ENCODE measurements at regions not wholly inside any gene's neighbourhood (a gene's known extent, or its start where the extent isn't known, plus 50 kb on each side); places are given as distances from the start of the nearest gene placed in this dataset.
A peak's percentile ranks its signal among the peaks of the same experiment; 100 is the strongest.

- Histone ChIP-seq H3K27ac (no peak overlapping the region), H3K79me2 (ENCODE audit: insufficient read depth, low read depth) (no peaks in the 10 kb centered on the region), H3K4me2 (no peak overlapping the region), H3K27me3 (ENCODE audit: insufficient read depth, low read depth) (no peaks in the 10 kb centered on the region), H3K36me3 (ENCODE audit: insufficient read depth) (no peaks in the 10 kb centered on the region), H3K4me3 (IDR thresholded peaks at IDR 0.05; ENCODE audit: insufficient read depth, low read depth, low read length) (no peak overlapping the region), H2AFZ (ENCODE audit: low read depth) (no peak overlapping the region), H3K4me1 (ENCODE audit: low read depth, poor library complexity, severe bottlenecking) (no peaks in the 10 kb centered on the region), H4K20me1 (ENCODE audit: insufficient read depth) (no peaks in the 10 kb centered on the region), H3K9ac (no peak overlapping the region)
- TF ChIP-seq, protein P1, sequence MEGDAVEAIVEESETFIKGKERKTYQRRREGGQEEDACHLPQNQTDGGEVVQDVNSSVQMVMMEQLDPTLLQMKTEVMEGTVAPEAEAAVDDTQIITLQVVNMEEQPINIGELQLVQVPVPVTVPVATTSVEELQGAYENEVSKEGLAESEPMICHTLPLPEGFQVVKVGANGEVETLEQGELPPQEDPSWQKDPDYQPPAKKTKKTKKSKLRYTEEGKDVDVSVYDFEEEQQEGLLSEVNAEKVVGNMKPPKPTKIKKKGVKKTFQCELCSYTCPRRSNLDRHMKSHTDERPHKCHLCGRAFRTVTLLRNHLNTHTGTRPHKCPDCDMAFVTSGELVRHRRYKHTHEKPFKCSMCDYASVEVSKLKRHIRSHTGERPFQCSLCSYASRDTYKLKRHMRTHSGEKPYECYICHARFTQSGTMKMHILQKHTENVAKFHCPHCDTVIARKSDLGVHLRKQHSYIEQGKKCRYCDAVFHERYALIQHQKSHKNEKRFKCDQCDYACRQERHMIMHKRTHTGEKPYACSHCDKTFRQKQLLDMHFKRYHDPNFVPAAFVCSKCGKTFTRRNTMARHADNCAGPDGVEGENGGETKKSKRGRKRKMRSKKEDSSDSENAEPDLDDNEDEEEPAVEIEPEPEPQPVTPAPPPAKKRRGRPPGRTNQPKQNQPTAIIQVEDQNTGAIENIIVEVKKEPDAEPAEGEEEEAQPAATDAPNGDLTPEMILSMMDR (conservative IDR thresholded peaks at IDR 0.05; ENCODE audit: low read depth, low read length): no peak; the same call in 1 of the 2 replicates
Observed at GRCh38 chr9:96071815-96072124, 196.3 kb downstream of the ERCC6L2 start.

- Histone ChIP-seq H3K27me3 (ENCODE audit: insufficient read depth, low read depth) (no peaks in the 10 kb centered on the region), H2AFZ (ENCODE audit: low read depth) (no peak overlapping the region), H3K79me2 (ENCODE audit: insufficient read depth, low read depth) (no peaks in the 10 kb centered on the region), H4K20me1 (ENCODE audit: insufficient read depth) (no peaks in the 10 kb centered on the region), H3K9ac (no peak overlapping the region), H3K27ac (no peak overlapping the region), H3K36me3 (ENCODE audit: insufficient read depth) (no peaks in the 10 kb centered on the region), H3K4me1 (ENCODE audit: low read depth, poor library complexity, severe bottlenecking) (no peaks in the 10 kb centered on the region), H3K4me3 (IDR thresholded peaks at IDR 0.05; ENCODE audit: insufficient read depth, low read depth, low read length) (no peak overlapping the region), H3K4me2 (no peak overlapping the region)
- TF ChIP-seq, protein P1 (conservative IDR thresholded peaks at IDR 0.05; ENCODE audit: low read depth, low read length): 0 out of 2 replicates have a peak, but pooled peaks have one; percentile 46
Observed at GRCh38 chr9:96071076-96071814, 195.8 kb downstream of the ERCC6L2 start.

DNA sequence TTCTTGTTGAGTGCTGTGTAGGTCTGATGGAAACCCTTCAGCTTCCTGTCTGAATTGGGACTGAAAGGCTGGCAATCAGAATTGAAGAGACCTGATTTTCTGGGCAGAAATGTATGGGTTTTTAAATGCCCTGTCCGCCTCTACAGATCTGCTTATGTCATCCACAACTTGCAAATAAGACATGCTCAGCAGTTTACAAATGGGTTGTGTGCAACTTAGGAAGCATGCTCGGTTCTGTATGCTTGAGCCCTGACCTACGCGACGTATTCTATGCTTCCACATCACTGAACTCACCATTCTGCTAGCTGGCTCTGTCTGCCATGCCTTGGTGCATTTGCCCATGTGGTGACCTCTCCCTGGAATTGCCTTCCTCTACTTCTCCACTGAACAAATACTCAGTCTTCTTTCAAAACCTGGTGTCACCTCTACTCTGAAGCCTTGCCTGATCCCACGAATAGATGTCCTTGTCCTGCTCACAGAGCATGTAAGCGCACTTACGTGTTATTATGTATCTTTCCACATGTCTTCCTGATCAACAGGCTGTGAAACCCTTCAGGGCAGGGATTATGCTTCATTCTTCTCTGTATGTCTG, 194.2 kb downstream of the ERCC6L2 start:
- TF ChIP-seq, protein P1 (conservative IDR thresholded peaks at IDR 0.05; ENCODE audit: low read depth, low read length): no peak

GRCh38 chr9:96068511-96068910, 193.0 kb downstream of the ERCC6L2 start:
- no peaks in the 10 kb centered on the region for H3K27me3 ChIP-seq (ENCODE audit: insufficient read depth, low read depth)
- no peaks in the 10 kb centered on the region for H3K4me1 ChIP-seq (ENCODE audit: low read depth, poor library complexity, severe bottlenecking)
- H4K20me1 ChIP-seq (ENCODE audit: insufficient read depth): no peaks in the 10 kb centered on the region
- H3K36me3 ChIP-seq (ENCODE audit: insufficient read depth): no peaks in the 10 kb centered on the region
- H3K79me2 ChIP-seq (ENCODE audit: insufficient read depth, low read depth): no peaks in the 10 kb centered on the region
- H3K4me3 ChIP-seq (IDR thresholded peaks at IDR 0.05; ENCODE audit: insufficient read depth, low read depth, low read length): no peak overlapping the region
- H3K4me2 ChIP-seq: no peak overlapping the region
- no peak overlapping the region for H3K27ac ChIP-seq
- no peak overlapping the region for H3K9ac ChIP-seq
- H2AFZ ChIP-seq (ENCODE audit: low read depth): no peak overlapping the region
- TF ChIP-seq, protein P1 (conservative IDR thresholded peaks at IDR 0.05; ENCODE audit: low read depth, low read length): no peak

More for the DNA sequence above, 194.2 kb downstream of the ERCC6L2 start:
- no peaks in the 10 kb centered on the region for H3K4me1 ChIP-seq (ENCODE audit: low read depth, poor library complexity, severe bottlenecking)
- H3K4me3 ChIP-seq (IDR thresholded peaks at IDR 0.05; ENCODE audit: insufficient read depth, low read depth, low read length): no peak overlapping the region
- no peaks in the 10 kb centered on the region for H3K27me3 ChIP-seq (ENCODE audit: insufficient read depth, low read depth)
- H3K36me3 ChIP-seq (ENCODE audit: insufficient read depth): no peaks in the 10 kb centered on the region
- no peaks in the 10 kb centered on the region for H4K20me1 ChIP-seq (ENCODE audit: insufficient read depth)
- H3K79me2 ChIP-seq (ENCODE audit: insufficient read depth, low read depth): no peaks in the 10 kb centered on the region
- no peak overlapping the region for H3K9ac ChIP-seq
- H2AFZ ChIP-seq (ENCODE audit: low read depth): no peak overlapping the region
- no peak overlapping the region for H3K4me2 ChIP-seq
- H3K27ac ChIP-seq: no peak overlapping the region

All from KMS-11 (cell line).